ENCODE measurements at regions not wholly inside any gene's neighbourhood (a gene's known extent, or its start where the extent isn't known, plus 50 kb on each side); places are given as distances from the start of the nearest gene placed in this dataset.

GRCh38 chr9:80352967-80353366 lies 781.2 kb downstream of the TLE4 start:
- no peak overlapping the region for H2AFZ ChIP-seq (ENCODE audit: control insufficient read depth, low read length)
- H3K27me3 ChIP-seq (ENCODE audit: control insufficient read depth, extremely low read depth, insufficient read depth, low read length) = no peaks in the 10 kb centered on the region
- H3K4me1 ChIP-seq (ENCODE audit: control insufficient read depth, extremely low read depth, insufficient read depth, low read length) = no peaks in the 10 kb centered on the region
- no peaks in the 10 kb centered on the region for H3K79me2 ChIP-seq (ENCODE audit: control insufficient read depth, insufficient read depth, low read length)
- H3K27ac ChIP-seq (ENCODE audit: control insufficient read depth, insufficient read depth, low read length) = no peak overlapping the region
- TF ChIP-seq CTCF (optimal IDR thresholded peaks at IDR 0.05 in 1 of 3, IDR thresholded peaks at IDR 0.05 in 1 of 3, conservative IDR thresholded peaks at IDR 0.05 in 1 of 3; ENCODE audit: extremely low read depth in 1 of 3, insufficient read depth in 2 of 3, low read length in 3 of 3) = no peak
- TF ChIP-seq EZH2 (IDR thresholded peaks at IDR 0.05; ENCODE audit: low read length) = no peak
- no peaks in the 10 kb centered on the region for H4K20me1 ChIP-seq (ENCODE audit: control insufficient read depth, extremely low read depth, insufficient read depth, low read length)
- FAIRE-seq (no peak), DNase-seq (ENCODE audit: low read depth, low spot score) (no peak)
- no peaks in the 10 kb centered on the region for H3K36me3 ChIP-seq (ENCODE audit: control insufficient read depth in 2 of 2, extremely low read depth in 1 of 2, insufficient read depth in 2 of 2, low read length in 2 of 2)
- H3K9ac ChIP-seq (ENCODE audit: control insufficient read depth, extremely low read depth, insufficient read depth, low read length) = no peak overlapping the region
- dilution Hi-C loops (cut with MboI; ENCODE audit: extremely low pct_ligation_motif_present, low sequenced_read_pairs) = no loop called here
- no peak overlapping the region for H3K4me2 ChIP-seq (ENCODE audit: control insufficient read depth, extremely low read depth, insufficient read depth, low read depth, low read length)
- no peak overlapping the region for H3K4me3 ChIP-seq (ENCODE audit: control insufficient read depth in 2 of 3, extremely low read depth in 1 of 3, insufficient read depth in 2 of 3, low read depth in 1 of 3, low read length in 3 of 3)
- H3K9me1 ChIP-seq (ENCODE audit: control insufficient read depth, extremely low read depth, insufficient read depth, low read length) = no peaks in the 10 kb centered on the region
- H3K9me3 ChIP-seq (ENCODE audit: control insufficient read depth, low read depth, low read length) = no peaks in the 10 kb centered on the region

GRCh38 chr9:80351612-80352011 lies 779.8 kb downstream of the TLE4 start:
- no peaks in the 10 kb centered on the region for H3K9me1 ChIP-seq (ENCODE audit: control insufficient read depth, extremely low read depth, insufficient read depth, low read length)
- H3K79me2 ChIP-seq (ENCODE audit: control insufficient read depth, insufficient read depth, low read length) = no peaks in the 10 kb centered on the region
- H3K9me3 ChIP-seq (ENCODE audit: control insufficient read depth, low read depth, low read length) = no peaks in the 10 kb centered on the region
- TF ChIP-seq EZH2 (IDR thresholded peaks at IDR 0.05; ENCODE audit: low read length) = no peak
- TF ChIP-seq CTCF (optimal IDR thresholded peaks at IDR 0.05 in 1 of 3, IDR thresholded peaks at IDR 0.05 in 1 of 3, conservative IDR thresholded peaks at IDR 0.05 in 1 of 3; ENCODE audit: extremely low read depth in 1 of 3, insufficient read depth in 2 of 3, low read length in 3 of 3) = no peak
- H3K36me3 ChIP-seq (ENCODE audit: control insufficient read depth in 2 of 2, extremely low read depth in 1 of 2, insufficient read depth in 2 of 2, low read length in 2 of 2) = no peaks in the 10 kb centered on the region
- H3K4me2 ChIP-seq (ENCODE audit: control insufficient read depth, extremely low read depth, insufficient read depth, low read depth, low read length) = no peak overlapping the region
- dilution Hi-C loops (cut with MboI; ENCODE audit: extremely low pct_ligation_motif_present, low sequenced_read_pairs) = no loop called here
- H4K20me1 ChIP-seq (ENCODE audit: control insufficient read depth, extremely low read depth, insufficient read depth, low read length) = no peaks in the 10 kb centered on the region
- no peaks in the 10 kb centered on the region for H3K27me3 ChIP-seq (ENCODE audit: control insufficient read depth, extremely low read depth, insufficient read depth, low read length)
- FAIRE-seq (no peak), DNase-seq (ENCODE audit: low read depth, low spot score) (no peak)
- no peaks in the 10 kb centered on the region for H3K4me1 ChIP-seq (ENCODE audit: control insufficient read depth, extremely low read depth, insufficient read depth, low read length)
- no peak overlapping the region for H2AFZ ChIP-seq (ENCODE audit: control insufficient read depth, low read length)
- H3K27ac ChIP-seq (ENCODE audit: control insufficient read depth, insufficient read depth, low read length) = no peak overlapping the region
- H3K4me3 ChIP-seq (ENCODE audit: control insufficient read depth in 2 of 3, extremely low read depth in 1 of 3, insufficient read depth in 2 of 3, low read depth in 1 of 3, low read length in 3 of 3) = no peak overlapping the region
- no peak overlapping the region for H3K9ac ChIP-seq (ENCODE audit: control insufficient read depth, extremely low read depth, insufficient read depth, low read length)
